Lower lobe of right lung (tissue), 2 donors: ENCODE measurements at regions not wholly inside any gene's neighbourhood (a gene's known extent, or its start where the extent isn't known, plus 50 kb on each side); places are given as distances from the start of the nearest gene placed in this dataset.

Experiments used
- ATAC-seq, 2 donors: fragments of 200-7000 bp; cut with Tn5 transposase; one replicate each; pipeline ENCODE4 v1.9.1; 2020 to 2022; ENCODE audit warnings: mild to moderate bottlenecking in 2 of 2, moderate library complexity in 2 of 2
- DNase-seq: peaks from one replicate; pipeline ENCODE4 v3.0.0-alpha.2; 2020
- H3K27ac ChIP-seq: fragments of 200-600 bp; one replicate; pipeline ENCODE4 v1.8.0; 2022
- H3K27me3 ChIP-seq: fragments of 200-600 bp; one replicate; pipeline ENCODE4 v1.8.0; 2022; ENCODE audit warnings: low read depth
- H3K36me3 ChIP-seq: fragments of 200-600 bp; one replicate; pipeline ENCODE4 v1.8.0; 2022; ENCODE audit warnings: mild to moderate bottlenecking
- H3K4me1 ChIP-seq: fragments of 200-600 bp; one replicate; pipeline ENCODE4 v1.8.0; 2022
- H3K4me3 ChIP-seq: fragments of 200-600 bp; one replicate; pipeline ENCODE4 v1.8.0; 2022; ENCODE audit warnings: mild to moderate bottlenecking
- H3K9me3 ChIP-seq: fragments of 200-600 bp; one replicate; pipeline ENCODE4 v1.8.0; 2022
- intact Hi-C: fragments of 100-400 bp; cut with DNase I; formaldehyde crosslinking; loops from one replicate; pipeline ENCODE4 v1.11.0; 2022
- TF ChIP-seq, protein P1 (sequence below): fragments of 200-600 bp; IDR thresholded peaks from one replicate; pipeline ENCODE4 v1.8.0; 2022; ENCODE audit warnings: antibody characterized with exemption, mild to moderate bottlenecking
- donor health status: DM: no; HTN: yes; CAD: no; lungs with severe emphysema.

DNA sequence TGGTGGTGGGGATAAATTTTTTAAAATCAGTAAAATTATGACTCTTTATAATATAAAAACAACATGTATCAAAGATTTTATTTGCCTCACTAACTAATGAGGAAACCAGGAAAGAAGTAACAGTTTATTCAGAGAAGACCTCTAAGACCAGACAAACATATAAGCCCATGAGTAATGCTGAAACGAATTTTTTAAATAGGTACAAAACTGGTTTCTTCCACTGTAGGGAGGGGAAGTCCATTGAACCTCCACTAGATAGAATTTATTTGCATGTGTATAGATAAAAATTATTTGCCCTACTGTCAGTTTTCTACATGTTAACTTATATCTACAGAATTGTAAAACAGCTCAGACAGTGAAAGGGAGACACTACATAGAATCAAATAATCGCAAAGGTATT, 86.8 kb downstream of the ZC3H11B start:
- TF ChIP-seq, protein P1, sequence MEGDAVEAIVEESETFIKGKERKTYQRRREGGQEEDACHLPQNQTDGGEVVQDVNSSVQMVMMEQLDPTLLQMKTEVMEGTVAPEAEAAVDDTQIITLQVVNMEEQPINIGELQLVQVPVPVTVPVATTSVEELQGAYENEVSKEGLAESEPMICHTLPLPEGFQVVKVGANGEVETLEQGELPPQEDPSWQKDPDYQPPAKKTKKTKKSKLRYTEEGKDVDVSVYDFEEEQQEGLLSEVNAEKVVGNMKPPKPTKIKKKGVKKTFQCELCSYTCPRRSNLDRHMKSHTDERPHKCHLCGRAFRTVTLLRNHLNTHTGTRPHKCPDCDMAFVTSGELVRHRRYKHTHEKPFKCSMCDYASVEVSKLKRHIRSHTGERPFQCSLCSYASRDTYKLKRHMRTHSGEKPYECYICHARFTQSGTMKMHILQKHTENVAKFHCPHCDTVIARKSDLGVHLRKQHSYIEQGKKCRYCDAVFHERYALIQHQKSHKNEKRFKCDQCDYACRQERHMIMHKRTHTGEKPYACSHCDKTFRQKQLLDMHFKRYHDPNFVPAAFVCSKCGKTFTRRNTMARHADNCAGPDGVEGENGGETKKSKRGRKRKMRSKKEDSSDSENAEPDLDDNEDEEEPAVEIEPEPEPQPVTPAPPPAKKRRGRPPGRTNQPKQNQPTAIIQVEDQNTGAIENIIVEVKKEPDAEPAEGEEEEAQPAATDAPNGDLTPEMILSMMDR: no peak
- intact Hi-C loops: no loop called here
- Histone ChIP-seq H3K27ac (no peak overlapping the region), H3K36me3 (no peaks in the 10 kb centered on the region), H3K9me3 (no peaks in the 10 kb centered on the region), H3K4me3 (no peak overlapping the region), H3K27me3 (no peaks in the 10 kb centered on the region), H3K4me1 (no peaks in the 10 kb centered on the region)
- no peak for ATAC-seq
- no peak for DNase-seq

DNA sequence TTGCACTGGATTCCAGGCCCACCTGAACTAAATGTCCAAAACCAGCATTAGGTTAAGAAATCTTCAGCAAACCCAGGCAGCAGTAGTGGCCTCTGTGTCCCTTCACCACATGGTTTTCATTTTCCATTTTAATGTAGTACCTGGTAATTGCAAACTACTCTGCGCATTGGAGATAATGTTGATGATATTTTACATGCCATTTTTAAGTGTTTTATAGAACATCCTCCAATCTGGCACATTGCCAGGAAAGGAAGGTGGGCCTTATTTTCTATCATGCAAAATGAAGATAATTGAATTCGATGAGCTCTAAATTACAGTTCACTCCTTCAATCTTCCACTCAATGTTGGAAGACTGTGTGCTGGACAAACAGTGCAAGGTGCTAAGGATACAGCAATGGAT, 89.5 kb downstream of the ZC3H11B start:
- TF ChIP-seq, protein P1: no peak
- ATAC-seq: no peak
- Histone ChIP-seq H3K27me3 (no peaks in the 10 kb centered on the region), H3K36me3 (no peaks in the 10 kb centered on the region), H3K9me3 (no peaks in the 10 kb centered on the region), H3K27ac (no peak overlapping the region), H3K4me1 (no peaks in the 10 kb centered on the region), H3K4me3 (no peak overlapping the region)
- no peak for DNase-seq
- intact Hi-C loops: no loop called here

DNA sequence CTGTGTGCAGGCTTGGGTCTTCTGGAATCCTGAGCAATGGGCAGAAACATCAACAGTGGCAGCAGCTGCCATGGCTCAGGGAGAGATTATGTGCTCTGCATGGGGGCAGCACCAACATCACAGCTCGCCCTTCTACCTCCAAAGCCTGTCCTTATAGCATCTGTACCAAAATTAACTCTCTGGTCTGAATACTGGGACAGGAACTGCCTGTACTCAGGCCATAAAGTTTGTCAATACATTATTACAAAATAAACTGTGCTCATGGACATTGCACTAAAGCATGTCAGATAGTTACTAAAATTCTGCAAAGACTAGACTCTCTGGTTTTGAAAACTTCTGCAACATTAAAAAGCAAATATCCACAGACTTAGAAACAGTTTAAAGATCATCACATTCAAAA, 91.6 kb downstream of the ZC3H11B start:
- ATAC-seq: no peak
- intact Hi-C loops: no loop called here

DNA sequence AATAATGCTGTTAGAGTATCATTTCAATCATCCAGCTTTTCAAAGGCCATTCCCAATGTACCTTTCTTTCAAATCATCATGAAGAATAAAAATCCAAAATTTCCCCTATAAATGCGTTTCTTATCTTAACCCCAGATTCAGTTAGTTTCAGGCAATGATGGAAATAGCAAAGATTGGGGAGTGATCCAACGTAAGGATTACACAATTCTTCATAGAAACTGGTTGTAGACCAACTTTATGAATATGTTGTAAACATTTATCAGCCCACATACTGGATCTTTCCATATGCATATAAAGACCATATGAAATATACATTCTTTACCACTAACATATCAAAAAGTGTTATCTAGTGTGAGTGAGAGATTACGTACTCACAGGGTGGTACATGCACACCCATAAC, 92.7 kb downstream of the ZC3H11B start:
- Histone ChIP-seq H3K9me3 (no peaks in the 10 kb centered on the region), H3K36me3 (no peaks in the 10 kb centered on the region), H3K27ac (no peak overlapping the region), H3K27me3 (no peaks in the 10 kb centered on the region), H3K4me3 (no peak overlapping the region), H3K4me1 (no peaks in the 10 kb centered on the region)
- ATAC-seq (no peak), DNase-seq (no peak)
- TF ChIP-seq, protein P1: no peak
- intact Hi-C loops: no loop called here

More for the DNA sequence above, 91.6 kb downstream of the ZC3H11B start:
- Histone ChIP-seq H3K36me3 (no peaks in the 10 kb centered on the region), H3K4me3 (no peak overlapping the region), H3K9me3 (no peaks in the 10 kb centered on the region), H3K4me1 (no peaks in the 10 kb centered on the region), H3K27me3 (no peaks in the 10 kb centered on the region), H3K27ac (no peak overlapping the region)
- TF ChIP-seq, protein P1: no peak
- DNase-seq: no peak

DNA sequence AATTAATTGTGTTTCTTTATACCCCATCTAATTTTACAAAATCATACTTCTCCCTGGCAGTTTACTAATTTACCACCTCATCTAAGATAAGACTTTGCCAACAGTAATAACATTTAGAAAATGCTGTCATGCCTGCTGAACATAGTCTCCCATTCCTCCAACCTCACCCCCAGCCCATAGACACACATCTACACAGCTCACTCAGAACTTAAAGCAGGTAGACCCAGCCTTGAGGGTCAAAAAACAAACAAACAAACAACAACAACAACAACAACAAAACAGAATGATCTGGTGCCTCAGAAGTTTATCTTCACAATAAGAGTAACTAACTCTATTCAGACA, 94.0 kb downstream of the ZC3H11B start:
- DNase-seq (no peak), ATAC-seq (no peak)
- H3K27me3 ChIP-seq: no peaks in the 10 kb centered on the region
- TF ChIP-seq, protein P1: no peak
- H3K36me3 ChIP-seq: no peaks in the 10 kb centered on the region
- no peak overlapping the region for H3K27ac ChIP-seq
- H3K4me3 ChIP-seq: no peak overlapping the region
- no peaks in the 10 kb centered on the region for H3K4me1 ChIP-seq
- intact Hi-C loops: no loop called here
- H3K9me3 ChIP-seq: no peaks in the 10 kb centered on the region
